PC-3 (cell line): ENCODE measurements at regions not wholly inside any gene's neighbourhood (a gene's known extent, or its start where the extent isn't known, plus 50 kb on each side); places are given as distances from the start of the nearest gene placed in this dataset.

ENCODE experiments used
- ATAC-seq: fragments of 200-7000 bp; cut with Tn5 transposase; 2 replicates; pipeline ENCODE4 v1.9.1; 2020; ENCODE audit warnings: mild to moderate bottlenecking, moderate library complexity
- BruUV-seq: library from RNA; stranded (reverse); fragments of 400-500 nt; replicated peaks from 2 replicates; lab custom pipeline; 2021; lab: Mats Ljungman, UMichigan
- CTCF ChIA-PET: fragments of 300-600 bp; sonication (Branson Sonifier 250); formaldehyde crosslinking; loops from one replicate; lab custom pipeline; 2022; ENCODE audit warnings: antibody characterized with exemption; lab: Charles Lee
- POLR2A ChIA-PET: fragments of 300-600 bp; sonication (Branson Sonifier 250); formaldehyde crosslinking; loops from one replicate; lab custom pipeline; 2022; ENCODE audit warnings: antibody characterized with exemption; ENCODE audit not compliant: unreplicated experiment; lab: Charles Lee
- DNase-seq: peaks from one replicate; pipeline ENCODE4 v3.0.0-alpha.2; 2015
- H2AFZ ChIP-seq: fragments of 300-600 bp; sonication (generic); 2 replicates; pipeline ENCODE4 v1.6.0; 2016; ENCODE audit warnings: antibody characterized with exemption, low read length
- H3F3A ChIP-seq: fragments of 300-600 bp; sonication (generic); one replicate; pipeline ENCODE4 v1.6.0; 2017; ENCODE audit warnings: antibody characterized with exemption, low read length, control low read depth, mild to moderate bottlenecking; ENCODE audit not compliant: unreplicated experiment
- H3K27ac ChIP-seq: fragments of 300-600 bp; sonication (generic); 2 replicates; pipeline ENCODE4 v1.5.1; 2016; ENCODE audit warnings: mild to moderate bottlenecking, low read length
- H3K27me3 ChIP-seq: fragments of 300-600 bp; sonication (generic); 2 replicates; pipeline ENCODE4 v1.6.1; 2016; ENCODE audit warnings: low read length, mixed read lengths
- H3K36me3 ChIP-seq: fragments of 300-600 bp; sonication (generic); 2 replicates; pipeline ENCODE4 v1.6.1; 2016; ENCODE audit warnings: low read depth, mixed run types, low read length, mixed read lengths
- H3K4me1 ChIP-seq: fragments of 300-600 bp; sonication (generic); 2 replicates; pipeline ENCODE4 v1.5.1; 2016; ENCODE audit warnings: low read length; ENCODE audit not compliant: insufficient read depth
- H3K4me2 ChIP-seq: fragments of 300-600 bp; sonication (generic); 2 replicates; pipeline ENCODE4 v1.6.0; 2016; ENCODE audit warnings: low read length
- H3K4me3 ChIP-seq: fragments of 300-600 bp; sonication (generic); 2 replicates; pipeline ENCODE4 v1.5.1; 2016; ENCODE audit warnings: mild to moderate bottlenecking, low read length, mixed read lengths
- H3K79me2 ChIP-seq: fragments of 300-600 bp; sonication (generic); 2 replicates; pipeline ENCODE4 v1.6.1; 2017; ENCODE audit warnings: low read length, mixed read lengths
- H3K9ac ChIP-seq: fragments of 300-600 bp; sonication (generic); 2 replicates; pipeline ENCODE4 v1.6.0; 2016; ENCODE audit warnings: mild to moderate bottlenecking, low read length
- H3K9me2 ChIP-seq: fragments of 300-600 bp; sonication (generic); replicated peaks from 2 replicates; pipeline ENCODE4 v1.6.1; 2016; ENCODE audit warnings: mixed run types, low read length, mixed read lengths
- H3K9me3 ChIP-seq: fragments of 300-600 bp; sonication (generic); 2 replicates; pipeline ENCODE4 v1.6.1; 2016; ENCODE audit warnings: low read length, mixed read lengths
- H4K20me1 ChIP-seq: fragments of 300-600 bp; sonication (generic); 2 replicates; pipeline ENCODE4 v1.6.1; 2016; ENCODE audit warnings: low read length, mixed read lengths
- EZH2 ChIP-seq: fragments of 300-600 bp; sonication (generic); IDR thresholded peaks from one replicate; pipeline ENCODE4 v1.6.1; 2017; ENCODE audit warnings: antibody characterized with exemption, mild to moderate bottlenecking, low read length; ENCODE audit not compliant: unreplicated experiment
- EZH2phosphoT487 ChIP-seq: fragments of 300-600 bp; sonication (generic); IDR thresholded peaks from 2 replicates; pipeline ENCODE4 v1.6.1; 2018; ENCODE audit warnings: mild to moderate bottlenecking, antibody characterized with exemption, low read length, borderline replicate concordance
- intact Hi-C: fragments of 100-400 bp; cut with micrococcal nuclease; formaldehyde crosslinking; loops from 2 replicates; pipeline ENCODE4 v1.9.0; 2023
- TF ChIP-seq, protein P1 (sequence below): fragments of 300-600 bp; sonication (generic); conservative IDR thresholded peaks from 2 replicates; pipeline ENCODE4 v1.5.1; 2017; ENCODE audit warnings: antibody characterized with exemption, low read depth, mild to moderate bottlenecking, low read length

DNA sequence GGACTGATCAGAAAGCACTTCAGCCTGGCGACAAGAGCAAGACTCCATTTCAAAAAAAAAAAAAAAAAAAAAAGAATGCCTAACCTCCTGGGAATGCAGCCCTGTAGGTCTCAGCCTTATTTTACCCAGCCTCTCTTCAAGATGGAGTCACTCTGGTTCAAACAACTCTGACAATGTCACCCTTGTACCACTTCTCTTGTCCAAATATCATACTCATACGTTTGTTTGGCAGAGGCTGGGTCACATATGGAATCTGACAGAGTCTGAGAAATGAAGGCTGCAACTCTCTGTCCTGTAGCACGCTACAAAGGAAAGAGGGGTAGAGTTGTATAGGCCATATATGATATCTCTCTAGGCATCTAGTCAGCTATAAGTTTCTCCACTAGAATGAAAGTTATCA is 58.6 kb upstream of the GSAP start:
- intact Hi-C loops = loop anchor here (5.0 kb wide), 1 partner anchor 63 kb away; the partner anchor contains the start of gene PTPN12
- H3K9me2 ChIP-seq = no peaks in the 10 kb centered on the region
- DNase-seq (no peak), ATAC-seq (no peak)
- no peaks in the 10 kb centered on the region for H4K20me1 ChIP-seq
- no peak overlapping the region for H3K27ac ChIP-seq
- no peaks in the 10 kb centered on the region for H3K79me2 ChIP-seq
- no peaks in the 10 kb centered on the region for H3K36me3 ChIP-seq
- H3K9me3 ChIP-seq = no peaks in the 10 kb centered on the region
- no peak overlapping the region for H3K4me2 ChIP-seq
- H3K27me3 ChIP-seq = no peaks in the 10 kb centered on the region
- H3F3A ChIP-seq = no peaks in the 10 kb centered on the region
- peaks cover 10% of the 10 kb centered on the region for H3K4me1 ChIP-seq
- no peak overlapping the region for H3K4me3 ChIP-seq
- no peak for TF ChIP-seq EZH2phosphoT487
- TF ChIP-seq, protein P1, sequence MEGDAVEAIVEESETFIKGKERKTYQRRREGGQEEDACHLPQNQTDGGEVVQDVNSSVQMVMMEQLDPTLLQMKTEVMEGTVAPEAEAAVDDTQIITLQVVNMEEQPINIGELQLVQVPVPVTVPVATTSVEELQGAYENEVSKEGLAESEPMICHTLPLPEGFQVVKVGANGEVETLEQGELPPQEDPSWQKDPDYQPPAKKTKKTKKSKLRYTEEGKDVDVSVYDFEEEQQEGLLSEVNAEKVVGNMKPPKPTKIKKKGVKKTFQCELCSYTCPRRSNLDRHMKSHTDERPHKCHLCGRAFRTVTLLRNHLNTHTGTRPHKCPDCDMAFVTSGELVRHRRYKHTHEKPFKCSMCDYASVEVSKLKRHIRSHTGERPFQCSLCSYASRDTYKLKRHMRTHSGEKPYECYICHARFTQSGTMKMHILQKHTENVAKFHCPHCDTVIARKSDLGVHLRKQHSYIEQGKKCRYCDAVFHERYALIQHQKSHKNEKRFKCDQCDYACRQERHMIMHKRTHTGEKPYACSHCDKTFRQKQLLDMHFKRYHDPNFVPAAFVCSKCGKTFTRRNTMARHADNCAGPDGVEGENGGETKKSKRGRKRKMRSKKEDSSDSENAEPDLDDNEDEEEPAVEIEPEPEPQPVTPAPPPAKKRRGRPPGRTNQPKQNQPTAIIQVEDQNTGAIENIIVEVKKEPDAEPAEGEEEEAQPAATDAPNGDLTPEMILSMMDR = no peak
- BruUV-seq = no TSS peak
- no peak overlapping the region for H2AFZ ChIP-seq
- ChIA-PET CTCF (interaction anchor here (0.7 kb wide), 1 partner anchor 64 kb away, joined by 5 read pairs; no protein-coding TSS in a partner anchor), POLR2A (no interaction called here)
- H3K9ac ChIP-seq = no peak overlapping the region

DNA sequence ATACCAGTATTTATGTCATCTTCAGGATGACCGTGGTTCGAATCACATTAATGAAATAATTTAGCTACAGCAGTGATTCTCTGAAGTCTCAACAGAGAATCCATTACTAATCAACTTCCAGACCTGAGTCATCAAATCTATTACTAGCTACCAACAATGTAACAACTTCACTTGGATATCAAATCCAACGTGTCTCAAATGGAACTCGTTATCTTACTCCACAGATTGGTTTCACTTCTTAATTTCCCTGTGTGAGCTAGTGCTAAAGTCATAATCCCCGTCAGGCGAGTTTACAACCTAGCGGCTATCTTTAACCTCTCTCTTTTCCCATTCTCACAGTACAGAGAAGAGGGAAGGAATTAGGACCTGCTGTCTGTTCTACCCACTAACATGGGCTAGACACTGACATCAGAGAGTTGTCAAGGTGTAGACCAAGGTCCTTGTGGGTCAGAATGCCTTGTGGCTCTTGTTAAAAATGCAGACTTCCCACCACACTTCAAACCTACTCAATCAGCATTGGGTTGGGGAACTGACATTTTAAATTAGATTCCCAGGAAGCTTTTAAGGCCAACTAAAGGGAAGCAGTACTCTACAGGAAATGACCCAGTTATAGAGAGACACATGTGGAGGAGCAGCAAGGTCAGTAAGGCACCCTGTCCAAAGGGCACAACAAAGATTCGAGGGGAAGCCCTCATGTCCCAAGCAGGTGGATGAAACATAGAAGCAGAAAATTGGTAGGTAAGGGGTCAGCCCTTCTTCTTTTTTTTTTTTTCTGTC is 57.3 kb upstream of the GSAP start:
- CTCF ChIA-PET = no interaction called here
- H3K27ac ChIP-seq = no peak overlapping the region
- BruUV-seq = no TSS peak

DNA sequence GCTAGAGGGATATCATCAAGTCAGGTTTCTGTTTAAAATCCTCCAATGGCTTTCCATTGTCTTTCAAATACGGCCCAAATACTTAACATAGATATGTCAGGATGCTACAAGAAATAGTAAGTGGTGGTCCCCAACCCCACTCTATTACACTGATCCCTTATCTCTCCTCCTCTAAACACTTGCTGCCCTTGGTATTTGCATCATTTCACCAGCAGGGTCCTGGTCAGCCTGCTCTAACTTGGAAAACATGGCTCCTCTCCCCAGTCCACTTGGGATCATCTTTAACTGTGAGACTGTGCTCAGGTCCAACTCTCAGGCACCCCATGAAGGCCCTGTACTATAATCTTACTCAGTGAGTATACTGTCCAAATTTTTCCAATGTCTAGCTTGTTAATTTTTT is 53.8 kb upstream of the GSAP start:
- no peak overlapping the region for H3K27ac ChIP-seq
- H3K9ac ChIP-seq = no peak overlapping the region
- no peak overlapping the region for H3K4me2 ChIP-seq
- intact Hi-C loops = no loop called here
- ChIA-PET CTCF (no interaction called here), POLR2A (no interaction called here)
- no peaks in the 10 kb centered on the region for H3K4me1 ChIP-seq
- no peaks in the 10 kb centered on the region for H3K9me2 ChIP-seq
- BruUV-seq = no TSS peak
- H3K36me3 ChIP-seq = no peaks in the 10 kb centered on the region
- no peak overlapping the region for H3K4me3 ChIP-seq
- TF ChIP-seq, protein P1 = no peak
- TF ChIP-seq EZH2phosphoT487 = no peak
- no peak for TF ChIP-seq EZH2
- no peaks in the 10 kb centered on the region for H3K9me3 ChIP-seq
- no peaks in the 10 kb centered on the region for H3F3A ChIP-seq
- no peaks in the 10 kb centered on the region for H3K79me2 ChIP-seq
- DNase-seq (no peak), ATAC-seq (no peak)
- H4K20me1 ChIP-seq = no peaks in the 10 kb centered on the region
- H2AFZ ChIP-seq = no peak overlapping the region
- H3K27me3 ChIP-seq = no peaks in the 10 kb centered on the region

More for the DNA sequence above, 57.3 kb upstream of the GSAP start:
- TF ChIP-seq, protein P1 = no peak
- TF ChIP-seq EZH2phosphoT487 = no peak
- no peak for TF ChIP-seq EZH2
- DNase-seq (no peak), ATAC-seq (no peak)
- intact Hi-C loops = no loop called here
- Histone ChIP-seq H3K4me1 (no peaks in the 10 kb centered on the region), H3K9me2 (no peaks in the 10 kb centered on the region), H3K27me3 (no peaks in the 10 kb centered on the region), H3K9me3 (no peaks in the 10 kb centered on the region), H3K4me2 (no peak overlapping the region), H2AFZ (no peak overlapping the region), H3K4me3 (no peak overlapping the region), H3F3A (no peaks in the 10 kb centered on the region), H3K79me2 (no peaks in the 10 kb centered on the region), H3K9ac (no peak overlapping the region), H4K20me1 (no peaks in the 10 kb centered on the region), H3K36me3 (no peaks in the 10 kb centered on the region)
- POLR2A ChIA-PET = no interaction called here
